ENCODE measurements at regions not wholly inside any gene's neighbourhood (a gene's known extent, or its start where the extent isn't known, plus 50 kb on each side); places are given as distances from the start of the nearest gene placed in this dataset.

DNA sequence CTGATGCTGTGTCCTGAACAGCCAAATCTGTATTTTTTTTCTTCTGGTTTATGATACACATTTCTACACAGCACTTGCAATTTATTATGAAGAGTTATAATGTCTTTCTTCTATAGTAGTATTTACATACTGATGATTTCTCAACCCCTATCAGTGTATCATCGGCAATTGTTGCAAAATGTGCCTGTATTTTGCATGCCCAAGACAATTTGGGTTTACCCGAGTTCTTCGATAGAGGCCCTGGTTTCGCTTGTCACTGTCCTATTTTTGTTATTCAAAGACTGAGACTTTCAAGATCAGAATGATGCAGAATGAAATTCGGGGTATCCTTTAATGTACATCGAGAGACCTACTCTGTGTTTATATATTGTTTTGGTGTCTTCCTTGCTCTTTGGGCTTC is 184.5 kb upstream of the PRSS58 start (continued):
- TF ChIP-seq, protein P1, sequence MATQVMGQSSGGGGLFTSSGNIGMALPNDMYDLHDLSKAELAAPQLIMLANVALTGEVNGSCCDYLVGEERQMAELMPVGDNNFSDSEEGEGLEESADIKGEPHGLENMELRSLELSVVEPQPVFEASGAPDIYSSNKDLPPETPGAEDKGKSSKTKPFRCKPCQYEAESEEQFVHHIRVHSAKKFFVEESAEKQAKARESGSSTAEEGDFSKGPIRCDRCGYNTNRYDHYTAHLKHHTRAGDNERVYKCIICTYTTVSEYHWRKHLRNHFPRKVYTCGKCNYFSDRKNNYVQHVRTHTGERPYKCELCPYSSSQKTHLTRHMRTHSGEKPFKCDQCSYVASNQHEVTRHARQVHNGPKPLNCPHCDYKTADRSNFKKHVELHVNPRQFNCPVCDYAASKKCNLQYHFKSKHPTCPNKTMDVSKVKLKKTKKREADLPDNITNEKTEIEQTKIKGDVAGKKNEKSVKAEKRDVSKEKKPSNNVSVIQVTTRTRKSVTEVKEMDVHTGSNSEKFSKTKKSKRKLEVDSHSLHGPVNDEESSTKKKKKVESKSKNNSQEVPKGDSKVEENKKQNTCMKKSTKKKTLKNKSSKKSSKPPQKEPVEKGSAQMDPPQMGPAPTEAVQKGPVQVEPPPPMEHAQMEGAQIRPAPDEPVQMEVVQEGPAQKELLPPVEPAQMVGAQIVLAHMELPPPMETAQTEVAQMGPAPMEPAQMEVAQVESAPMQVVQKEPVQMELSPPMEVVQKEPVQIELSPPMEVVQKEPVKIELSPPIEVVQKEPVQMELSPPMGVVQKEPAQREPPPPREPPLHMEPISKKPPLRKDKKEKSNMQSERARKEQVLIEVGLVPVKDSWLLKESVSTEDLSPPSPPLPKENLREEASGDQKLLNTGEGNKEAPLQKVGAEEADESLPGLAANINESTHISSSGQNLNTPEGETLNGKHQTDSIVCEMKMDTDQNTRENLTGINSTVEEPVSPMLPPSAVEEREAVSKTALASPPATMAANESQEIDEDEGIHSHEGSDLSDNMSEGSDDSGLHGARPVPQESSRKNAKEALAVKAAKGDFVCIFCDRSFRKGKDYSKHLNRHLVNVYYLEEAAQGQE (IDR thresholded peaks at IDR 0.05; ENCODE audit: borderline replicate concordance in 1 of 2, low read depth in 1 of 2, low read length in 2 of 2): no peak
- TF ChIP-seq SNRNP70 (IDR thresholded peaks at IDR 0.05; ENCODE audit: low read depth, low read length) (no peak), TP53 (CRISPR knock-in tag; conservative IDR thresholded peaks at IDR 0.05) (no peak), NR2F1 (CRISPR knock-in tag; IDR thresholded peaks at IDR 0.05) (no peak), ZFP1 (CRISPR knock-in tag; IDR thresholded peaks at IDR 0.05) (no peak), HOXD1 (CRISPR knock-in tag; IDR thresholded peaks at IDR 0.05) (no peak)
- TF ChIP-seq, protein P2, sequence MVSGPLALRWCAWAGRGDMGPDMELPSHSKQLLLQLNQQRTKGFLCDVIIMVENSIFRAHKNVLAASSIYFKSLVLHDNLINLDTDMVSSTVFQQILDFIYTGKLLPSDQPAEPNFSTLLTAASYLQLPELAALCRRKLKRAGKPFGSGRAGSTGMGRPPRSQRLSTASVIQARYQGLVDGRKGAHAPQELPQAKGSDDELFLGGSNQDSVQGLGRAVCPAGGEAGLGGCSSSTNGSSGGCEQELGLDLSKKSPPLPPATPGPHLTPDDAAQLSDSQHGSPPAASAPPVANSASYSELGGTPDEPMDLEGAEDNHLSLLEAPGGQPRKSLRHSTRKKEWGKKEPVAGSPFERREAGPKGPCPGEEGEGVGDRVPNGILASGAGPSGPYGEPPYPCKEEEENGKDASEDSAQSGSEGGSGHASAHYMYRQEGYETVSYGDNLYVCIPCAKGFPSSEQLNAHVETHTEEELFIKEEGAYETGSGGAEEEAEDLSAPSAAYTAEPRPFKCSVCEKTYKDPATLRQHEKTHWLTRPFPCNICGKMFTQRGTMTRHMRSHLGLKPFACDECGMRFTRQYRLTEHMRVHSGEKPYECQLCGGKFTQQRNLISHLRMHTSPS (CRISPR knock-in tag; IDR thresholded peaks at IDR 0.05; ENCODE audit: low read depth): no peak
- TF ChIP-seq, protein P3, sequence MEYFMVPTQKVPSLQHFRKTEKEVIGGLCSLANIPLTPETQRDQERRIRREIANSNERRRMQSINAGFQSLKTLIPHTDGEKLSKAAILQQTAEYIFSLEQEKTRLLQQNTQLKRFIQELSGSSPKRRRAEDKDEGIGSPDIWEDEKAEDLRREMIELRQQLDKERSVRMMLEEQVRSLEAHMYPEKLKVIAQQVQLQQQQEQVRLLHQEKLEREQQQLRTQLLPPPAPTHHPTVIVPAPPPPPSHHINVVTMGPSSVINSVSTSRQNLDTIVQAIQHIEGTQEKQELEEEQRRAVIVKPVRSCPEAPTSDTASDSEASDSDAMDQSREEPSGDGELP (IDR thresholded peaks at IDR 0.05; ENCODE audit: borderline replicate concordance, low read depth): no peak
